ENCODE measurements at regions not wholly inside any gene's neighbourhood (a gene's known extent, or its start where the extent isn't known, plus 50 kb on each side); places are given as distances from the start of the nearest gene placed in this dataset.

- Histone ChIP-seq H3K4me3 (ENCODE audit: low read depth in 1 of 3, low read length in 3 of 3) (no peak overlapping the region), H3K27ac (ENCODE audit: low read depth in 1 of 2, low read length in 2 of 2) (no peak overlapping the region), H3K4me1 (ENCODE audit: control insufficient read depth in 4 of 4, insufficient read depth in 4 of 4, low read length in 3 of 4) (no peaks in the 10 kb centered on the region), H3K27me3 (ENCODE audit: control insufficient read depth in 4 of 4, insufficient read depth in 4 of 4, low read length in 3 of 4) (no peaks in the 10 kb centered on the region), H3K36me3 (ENCODE audit: control insufficient read depth in 4 of 4, insufficient read depth in 3 of 4, low read depth in 1 of 4, low read length in 3 of 4) (no peaks in the 10 kb centered on the region), H3K9me3 (ENCODE audit: control insufficient read depth in 4 of 4, low read length in 3 of 4) (no peaks in the 10 kb centered on the region), H3K9ac (ENCODE audit: low read depth in 1 of 2, low read length in 2 of 2) (no peak overlapping the region)
- no peak for TF ChIP-seq ZBTB33 (IDR thresholded peaks at IDR 0.05)
- no peak for TF ChIP-seq RXRA (IDR thresholded peaks at IDR 0.05)
- TF ChIP-seq JUND (IDR thresholded peaks at IDR 0.05) = no peak
- TF ChIP-seq, protein P1, sequence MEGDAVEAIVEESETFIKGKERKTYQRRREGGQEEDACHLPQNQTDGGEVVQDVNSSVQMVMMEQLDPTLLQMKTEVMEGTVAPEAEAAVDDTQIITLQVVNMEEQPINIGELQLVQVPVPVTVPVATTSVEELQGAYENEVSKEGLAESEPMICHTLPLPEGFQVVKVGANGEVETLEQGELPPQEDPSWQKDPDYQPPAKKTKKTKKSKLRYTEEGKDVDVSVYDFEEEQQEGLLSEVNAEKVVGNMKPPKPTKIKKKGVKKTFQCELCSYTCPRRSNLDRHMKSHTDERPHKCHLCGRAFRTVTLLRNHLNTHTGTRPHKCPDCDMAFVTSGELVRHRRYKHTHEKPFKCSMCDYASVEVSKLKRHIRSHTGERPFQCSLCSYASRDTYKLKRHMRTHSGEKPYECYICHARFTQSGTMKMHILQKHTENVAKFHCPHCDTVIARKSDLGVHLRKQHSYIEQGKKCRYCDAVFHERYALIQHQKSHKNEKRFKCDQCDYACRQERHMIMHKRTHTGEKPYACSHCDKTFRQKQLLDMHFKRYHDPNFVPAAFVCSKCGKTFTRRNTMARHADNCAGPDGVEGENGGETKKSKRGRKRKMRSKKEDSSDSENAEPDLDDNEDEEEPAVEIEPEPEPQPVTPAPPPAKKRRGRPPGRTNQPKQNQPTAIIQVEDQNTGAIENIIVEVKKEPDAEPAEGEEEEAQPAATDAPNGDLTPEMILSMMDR (IDR thresholded peaks at IDR 0.05; ENCODE audit: low read depth, low read length, missing input control) = no peak
- TF ChIP-seq FOXA1 (IDR thresholded peaks at IDR 0.05) = no peak
- no peak for TF ChIP-seq NR2F2 (IDR thresholded peaks at IDR 0.05)
- TF ChIP-seq EGR1 (IDR thresholded peaks at IDR 0.05; ENCODE audit: low read depth in 2 of 2) = no peak
- no peak for TF ChIP-seq RAD21 (IDR thresholded peaks at IDR 0.05)
- TF ChIP-seq ATF3 (IDR thresholded peaks at IDR 0.05) = no peak
- TF ChIP-seq, protein P2, sequence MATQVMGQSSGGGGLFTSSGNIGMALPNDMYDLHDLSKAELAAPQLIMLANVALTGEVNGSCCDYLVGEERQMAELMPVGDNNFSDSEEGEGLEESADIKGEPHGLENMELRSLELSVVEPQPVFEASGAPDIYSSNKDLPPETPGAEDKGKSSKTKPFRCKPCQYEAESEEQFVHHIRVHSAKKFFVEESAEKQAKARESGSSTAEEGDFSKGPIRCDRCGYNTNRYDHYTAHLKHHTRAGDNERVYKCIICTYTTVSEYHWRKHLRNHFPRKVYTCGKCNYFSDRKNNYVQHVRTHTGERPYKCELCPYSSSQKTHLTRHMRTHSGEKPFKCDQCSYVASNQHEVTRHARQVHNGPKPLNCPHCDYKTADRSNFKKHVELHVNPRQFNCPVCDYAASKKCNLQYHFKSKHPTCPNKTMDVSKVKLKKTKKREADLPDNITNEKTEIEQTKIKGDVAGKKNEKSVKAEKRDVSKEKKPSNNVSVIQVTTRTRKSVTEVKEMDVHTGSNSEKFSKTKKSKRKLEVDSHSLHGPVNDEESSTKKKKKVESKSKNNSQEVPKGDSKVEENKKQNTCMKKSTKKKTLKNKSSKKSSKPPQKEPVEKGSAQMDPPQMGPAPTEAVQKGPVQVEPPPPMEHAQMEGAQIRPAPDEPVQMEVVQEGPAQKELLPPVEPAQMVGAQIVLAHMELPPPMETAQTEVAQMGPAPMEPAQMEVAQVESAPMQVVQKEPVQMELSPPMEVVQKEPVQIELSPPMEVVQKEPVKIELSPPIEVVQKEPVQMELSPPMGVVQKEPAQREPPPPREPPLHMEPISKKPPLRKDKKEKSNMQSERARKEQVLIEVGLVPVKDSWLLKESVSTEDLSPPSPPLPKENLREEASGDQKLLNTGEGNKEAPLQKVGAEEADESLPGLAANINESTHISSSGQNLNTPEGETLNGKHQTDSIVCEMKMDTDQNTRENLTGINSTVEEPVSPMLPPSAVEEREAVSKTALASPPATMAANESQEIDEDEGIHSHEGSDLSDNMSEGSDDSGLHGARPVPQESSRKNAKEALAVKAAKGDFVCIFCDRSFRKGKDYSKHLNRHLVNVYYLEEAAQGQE (IDR thresholded peaks at IDR 0.05) = no peak
- no peak for TF ChIP-seq GABPA (IDR thresholded peaks at IDR 0.05 in 1 of 2, conservative IDR thresholded peaks at IDR 0.05 in 1 of 2)
- no peak for TF ChIP-seq YY1 (IDR thresholded peaks at IDR 0.05)
- TF ChIP-seq SP1 (IDR thresholded peaks at IDR 0.05) = no peak
- no peak for TF ChIP-seq TAF1 (conservative IDR thresholded peaks at IDR 0.05)
- no peak for TF ChIP-seq MAX (IDR thresholded peaks at IDR 0.05)
- no peak for TF ChIP-seq HNF4G (IDR thresholded peaks at IDR 0.05)
- 74% methylated on average over 2 of the region's 2 CpGs for WGBS
- no peak for DNase-seq (ENCODE audit: low spot score)
These were observed 403.4 kb upstream of the SPRY2 start for GRCh38 chr13:80744147-80744914.
